IgD-negative memory B cell (primary cell): ENCODE measurements at regions not wholly inside any gene's neighbourhood (a gene's known extent, or its start where the extent isn't known, plus 50 kb on each side); places are given as distances from the start of the nearest gene placed in this dataset.

Experiments
- H3K27ac Mint-ChIP-seq, 3 donors: one replicate each; pipeline ENCODE4 v1.8.0; 2020 to 2022; ENCODE audit warnings: mild to moderate bottlenecking in 3 of 3, mixed read lengths in 3 of 3, moderate library complexity in 1 of 3
- H3K27me3 Mint-ChIP-seq: one replicate; pipeline ENCODE4 v1.8.0; 2021; ENCODE audit warnings: mixed read lengths
- H3K36me3 Mint-ChIP-seq: one replicate; pipeline ENCODE4 v1.8.0; 2020; ENCODE audit warnings: mild to moderate bottlenecking, mixed read lengths
- H3K4me1 Mint-ChIP-seq, 3 donors: one replicate each; pipeline ENCODE4 v1.8.0; 2020 to 2022; ENCODE audit warnings: mixed read lengths in 3 of 3, mild to moderate bottlenecking in 1 of 3
- H3K4me3 Mint-ChIP-seq, 4 donors: one replicate each; pipeline ENCODE4 v1.8.0; 2020 to 2022; ENCODE audit warnings: mild to moderate bottlenecking in 4 of 4, mixed read lengths in 4 of 4, moderate library complexity in 3 of 4
- H3K9me3 Mint-ChIP-seq, 3 donors: one replicate each; pipeline ENCODE4 v1.8.0; 2020 to 2021; ENCODE audit warnings: mixed read lengths in 3 of 3, mild to moderate bottlenecking in 1 of 3

GRCh38 chr3:184659797-184660301 is 52.0 kb downstream of the MAGEF1 start:
- Mint-ChIP-seq H3K4me3 (no peak overlapping the region), H3K27me3 (peaks cover 1% of the 10 kb centered on the region), H3K36me3 (no peaks in the 10 kb centered on the region), H3K9me3 (no peaks in the 10 kb centered on the region), H3K4me1 (peaks cover 4 to 7% (median 5%) of the 10 kb centered on the region in 3 donors), H3K27ac (no peak overlapping the region)

GRCh38 chr3:184658223-184658928 is 53.5 kb downstream of the MAGEF1 start:
- H3K4me1 Mint-ChIP-seq, result peaks cover 0 to 2% (median 2%) of the 10 kb centered on the region in 3 donors
- peak overlapping the region in 1 of 3 donors; percentile 91 for H3K27ac Mint-ChIP-seq
- no peak overlapping the region for H3K4me3 Mint-ChIP-seq

GRCh38 chr3:184656829-184657681 is 54.8 kb downstream of the MAGEF1 start:
- H3K27me3 Mint-ChIP-seq, result peaks cover 2% of the 10 kb centered on the region
- H3K9me3 Mint-ChIP-seq, result peaks cover 0 to 5% (median 4%) of the 10 kb centered on the region in 3 donors
- H3K27ac Mint-ChIP-seq, result peak overlapping the region in 1 of 3 donors; percentile 81
- peaks cover 0 to 2% (median 2%) of the 10 kb centered on the region in 3 donors for H3K4me1 Mint-ChIP-seq
- H3K4me3 Mint-ChIP-seq, result no peak overlapping the region
- H3K36me3 Mint-ChIP-seq, result peaks cover 5% of the 10 kb centered on the region

More at GRCh38 chr3:184658223-184658928, 53.5 kb downstream of the MAGEF1 start:
- peaks cover 0 to 5% (median 4%) of the 10 kb centered on the region in 3 donors for H3K9me3 Mint-ChIP-seq
- peaks cover 2% of the 10 kb centered on the region for H3K36me3 Mint-ChIP-seq
- H3K27me3 Mint-ChIP-seq, result peaks cover 2% of the 10 kb centered on the region

- Mint-ChIP-seq H3K36me3 (peaks cover 5% of the 10 kb centered on the region), H3K9me3 (peaks cover 0 to 5% (median 4%) of the 10 kb centered on the region in 3 donors), H3K27ac (no peak overlapping the region), H3K4me3 (no peak overlapping the region), H3K4me1 (peaks cover 0 to 2% (median 2%) of the 10 kb centered on the region in 3 donors), H3K27me3 (peaks cover 2% of the 10 kb centered on the region)
These were observed 55.4 kb downstream of the MAGEF1 start for GRCh38 chr3:184656458-184656828.

- peaks cover 0 to 2% (median 2%) of the 10 kb centered on the region in 3 donors for H3K4me1 Mint-ChIP-seq
- H3K36me3 Mint-ChIP-seq, result peaks cover 5% of the 10 kb centered on the region
- peaks cover 0 to 5% (median 4%) of the 10 kb centered on the region in 3 donors for H3K9me3 Mint-ChIP-seq
- no peak overlapping the region for H3K27ac Mint-ChIP-seq
- H3K4me3 Mint-ChIP-seq, result no peak overlapping the region
- peaks cover 2% of the 10 kb centered on the region for H3K27me3 Mint-ChIP-seq
These were observed 56.3 kb downstream of the MAGEF1 start for GRCh38 chr3:184655597-184655996.

- peaks cover 0 to 2% (median 2%) of the 10 kb centered on the region in 3 donors for H3K4me1 Mint-ChIP-seq
- H3K27ac Mint-ChIP-seq, result no peak overlapping the region
- H3K27me3 Mint-ChIP-seq, result peaks cover 2% of the 10 kb centered on the region
- peak overlapping the region in 1 of 4 donors; percentile 69 for H3K4me3 Mint-ChIP-seq
- peaks cover 0 to 5% (median 4%) of the 10 kb centered on the region in 3 donors for H3K9me3 Mint-ChIP-seq
- peaks cover 5% of the 10 kb centered on the region for H3K36me3 Mint-ChIP-seq
These were observed 57.5 kb downstream of the MAGEF1 start for GRCh38 chr3:184654375-184654774.

GRCh38 chr3:184652465-184652864 is 59.4 kb downstream of the MAGEF1 start:
- H3K9me3 Mint-ChIP-seq, result peaks cover 0 to 5% (median 4%) of the 10 kb centered on the region in 3 donors
- peaks cover 5% of the 10 kb centered on the region for H3K36me3 Mint-ChIP-seq
- H3K27ac Mint-ChIP-seq, result no peak overlapping the region
- H3K4me3 Mint-ChIP-seq, result no peak overlapping the region
- peaks cover 0 to 2% (median under 1%) of the 10 kb centered on the region in 3 donors for H3K4me1 Mint-ChIP-seq
- H3K27me3 Mint-ChIP-seq, result peaks cover 2% of the 10 kb centered on the region

- no peak overlapping the region for H3K4me3 Mint-ChIP-seq
- peaks cover 5% of the 10 kb centered on the region for H3K36me3 Mint-ChIP-seq
- no peak overlapping the region for H3K27ac Mint-ChIP-seq
- peaks cover 2% of the 10 kb centered on the region for H3K27me3 Mint-ChIP-seq
- no peaks in the 10 kb centered on the region for H3K4me1 Mint-ChIP-seq
- peaks cover 0 to 5% (median 4%) of the 10 kb centered on the region in 3 donors for H3K9me3 Mint-ChIP-seq
These were observed 60.0 kb downstream of the MAGEF1 start for GRCh38 chr3:184651904-184652303.

- no peak overlapping the region for H3K4me3 Mint-ChIP-seq
- peaks cover 2% of the 10 kb centered on the region for H3K27me3 Mint-ChIP-seq
- no peaks in the 10 kb centered on the region for H3K4me1 Mint-ChIP-seq
- peaks cover 5% of the 10 kb centered on the region for H3K36me3 Mint-ChIP-seq
- H3K9me3 Mint-ChIP-seq, result no peaks in the 10 kb centered on the region
- no peak overlapping the region for H3K27ac Mint-ChIP-seq
These were observed 63.2 kb downstream of the MAGEF1 start for GRCh38 chr3:184648636-184649035.

- Mint-ChIP-seq H3K4me1 (no peaks in the 10 kb centered on the region), H3K27me3 (peaks cover 2% of the 10 kb centered on the region), H3K36me3 (peaks cover 4% of the 10 kb centered on the region), H3K27ac (no peak overlapping the region), H3K9me3 (no peaks in the 10 kb centered on the region), H3K4me3 (no peak overlapping the region)
These were observed 64.4 kb downstream of the MAGEF1 start for GRCh38 chr3:184647405-184647936.

- Mint-ChIP-seq H3K4me1 (no peaks in the 10 kb centered on the region), H3K27ac (no peak overlapping the region), H3K4me3 (no peak overlapping the region), H3K27me3 (peaks cover 2% of the 10 kb centered on the region), H3K9me3 (no peaks in the 10 kb centered on the region), H3K36me3 (peaks cover 3% of the 10 kb centered on the region)
These were observed 66.5 kb downstream of the MAGEF1 start for GRCh38 chr3:184645336-184645735.

- H3K27ac Mint-ChIP-seq, result peak overlapping the region in 1 of 3 donors; percentile 4
- H3K36me3 Mint-ChIP-seq, result peaks cover 3% of the 10 kb centered on the region
- H3K27me3 Mint-ChIP-seq, result peaks cover 2% of the 10 kb centered on the region
- no peak overlapping the region for H3K4me3 Mint-ChIP-seq
- H3K9me3 Mint-ChIP-seq, result no peaks in the 10 kb centered on the region
- no peaks in the 10 kb centered on the region for H3K4me1 Mint-ChIP-seq
These were observed 68.4 kb downstream of the MAGEF1 start for GRCh38 chr3:184643442-184643841.

GRCh38 chr3:184642631-184643285 is 69.1 kb downstream of the MAGEF1 start:
- Mint-ChIP-seq H3K27me3 (peaks cover 2% of the 10 kb centered on the region), H3K36me3 (peaks cover 3% of the 10 kb centered on the region), H3K9me3 (no peaks in the 10 kb centered on the region), H3K4me1 (no peaks in the 10 kb centered on the region), H3K27ac (no peak overlapping the region), H3K4me3 (no peak overlapping the region)

GRCh38 chr3:184641430-184641829 is 70.4 kb downstream of the MAGEF1 start:
- Mint-ChIP-seq H3K27me3 (peaks cover 2% of the 10 kb centered on the region), H3K27ac (no peak overlapping the region), H3K36me3 (peaks cover 1% of the 10 kb centered on the region), H3K4me3 (no peak overlapping the region), H3K4me1 (no peaks in the 10 kb centered on the region), H3K9me3 (no peaks in the 10 kb centered on the region)
